ENCODE measurements at regions not wholly inside any gene's neighbourhood (a gene's known extent, or its start where the extent isn't known, plus 50 kb on each side); places are given as distances from the start of the nearest gene placed in this dataset.

DNA sequence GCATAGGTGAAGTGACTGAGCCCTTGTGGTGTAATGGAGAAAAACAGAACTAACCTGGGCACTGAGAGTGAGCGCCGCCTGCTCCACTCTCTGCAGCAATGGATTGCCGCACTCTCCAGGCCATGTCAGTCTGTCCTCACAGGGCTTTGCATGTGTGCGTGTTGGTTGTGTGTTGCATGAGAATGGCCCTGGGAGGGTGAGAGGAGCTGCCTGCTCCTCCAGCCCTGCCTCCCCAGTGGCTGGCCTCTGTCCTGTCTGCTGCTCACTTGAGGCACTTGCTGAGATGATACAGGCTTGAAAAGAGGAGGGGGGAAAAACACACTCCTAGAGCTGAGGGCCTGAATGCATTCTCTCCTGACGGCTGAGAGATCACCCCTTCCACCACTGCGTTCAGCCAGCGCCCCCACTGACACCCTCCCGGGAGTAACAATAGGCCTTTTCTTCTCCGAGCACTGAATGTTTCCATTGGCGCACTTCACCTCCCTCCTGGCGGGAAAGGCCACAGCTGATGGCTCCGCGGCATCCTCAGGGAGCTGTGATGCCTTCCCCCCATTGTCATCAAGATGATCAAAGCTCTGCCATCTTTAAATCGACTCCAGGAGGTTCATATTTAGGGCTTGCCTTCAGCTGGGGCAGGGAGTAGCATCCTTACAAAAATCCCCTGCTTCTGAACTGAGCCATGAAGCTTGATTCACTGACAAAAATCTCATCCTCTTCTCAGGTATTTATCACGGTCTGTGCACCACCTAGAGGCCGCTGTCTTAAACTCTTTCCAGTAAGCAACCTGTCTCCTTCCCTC is 49.9 kb upstream of the DAPL1 start:
- TF ChIP-seq CENPBD1 (CRISPR knock-in tag; IDR thresholded peaks at IDR 0.05; ENCODE audit: borderline replicate concordance, low read depth): no peak
- TF ChIP-seq PRDM4 (CRISPR knock-in tag; IDR thresholded peaks at IDR 0.05; ENCODE audit: borderline replicate concordance): no peak
